Ishikawa (cell line): ENCODE measurements at regions not wholly inside any gene's neighbourhood (a gene's known extent, or its start where the extent isn't known, plus 50 kb on each side); places are given as distances from the start of the nearest gene placed in this dataset.

ENCODE experiments used
- CEBPB ChIP-seq: IDR thresholded peaks from 2 replicates; pipeline ENCODE4 v1.6.1; 2012
- CREB1 ChIP-seq: IDR thresholded peaks from 2 replicates; pipeline ENCODE4 v1.6.1; 2012; ENCODE audit warnings: low read depth
- EGR1 ChIP-seq: IDR thresholded peaks from 2 replicates; pipeline ENCODE4 v1.6.1; 2012
- EP300 ChIP-seq: IDR thresholded peaks from 2 replicates; pipeline ENCODE4 v1.6.1; 2012; ENCODE audit warnings: borderline replicate concordance
- FOXM1 ChIP-seq: IDR thresholded peaks from 2 replicates; pipeline ENCODE4 v1.6.1; 2012; ENCODE audit warnings: low read depth, borderline replicate concordance
- MAX ChIP-seq: IDR thresholded peaks from 2 replicates; pipeline ENCODE4 v1.6.1; 2012
- NFIC ChIP-seq: IDR thresholded peaks from 2 replicates; pipeline ENCODE4 v1.6.1; 2012
- RAD21 ChIP-seq: IDR thresholded peaks from 2 replicates; pipeline ENCODE4 v1.6.1; 2012; ENCODE audit warnings: low read depth
- REST ChIP-seq: IDR thresholded peaks from 2 replicates; pipeline ENCODE4 v1.6.1; 2012; ENCODE audit warnings: low read depth, mild to moderate bottlenecking
- TAF1 ChIP-seq: IDR thresholded peaks from 2 replicates; pipeline ENCODE4 v1.6.1; 2012; ENCODE audit warnings: low read depth, mild to moderate bottlenecking
- TCF12 ChIP-seq: IDR thresholded peaks from 2 replicates; pipeline ENCODE4 v1.6.1; 2012; ENCODE audit warnings: low read depth
- TEAD4 ChIP-seq: IDR thresholded peaks from 2 replicates; pipeline ENCODE4 v1.6.1; 2012
- USF1 ChIP-seq: IDR thresholded peaks from 2 replicates; pipeline ENCODE4 v1.6.1; 2012
- YY1 ChIP-seq: IDR thresholded peaks from 2 replicates; pipeline ENCODE4 v1.6.1; 2012; ENCODE audit warnings: low read depth
- ZBTB7A ChIP-seq: IDR thresholded peaks from 2 replicates; pipeline ENCODE4 v1.6.1; 2012; ENCODE audit warnings: low read depth

- TF ChIP-seq USF1: no peak
- no peak for TF ChIP-seq TCF12
- TF ChIP-seq EP300: no peak
- no peak for TF ChIP-seq RAD21
- TF ChIP-seq CEBPB: no peak
- TF ChIP-seq ZBTB7A: no peak
- no peak for TF ChIP-seq CREB1
- TF ChIP-seq MAX: no peak
- no peak for TF ChIP-seq TAF1
- no peak for TF ChIP-seq YY1
- no peak for TF ChIP-seq EGR1
- no peak for TF ChIP-seq FOXM1
- TF ChIP-seq NFIC: no peak
Observed at GRCh38 chr10:121393522-121393921, 204.7 kb downstream of the FGFR2 start.

- TF ChIP-seq RAD21 (no peak), FOXM1 (no peak), EP300 (no peak), USF1 (no peak), TAF1 (no peak)
Observed at GRCh38 chr10:121403527-121403926, 194.7 kb downstream of the FGFR2 start.

- TF ChIP-seq EP300: no peak
- TF ChIP-seq EGR1: no peak
- TF ChIP-seq TCF12: no peak
- no peak for TF ChIP-seq TAF1
- no peak for TF ChIP-seq ZBTB7A
- no peak for TF ChIP-seq USF1
- TF ChIP-seq RAD21: no peak
- no peak for TF ChIP-seq CEBPB
Observed at GRCh38 chr10:121404611-121405010, 193.6 kb downstream of the FGFR2 start.

- TF ChIP-seq ZBTB7A: no peak
- TF ChIP-seq REST: no peak
- TF ChIP-seq USF1: no peak
- TF ChIP-seq RAD21: no peak
- TF ChIP-seq TCF12: no peak
- no peak for TF ChIP-seq MAX
- TF ChIP-seq FOXM1: no peak
- no peak for TF ChIP-seq EGR1
- TF ChIP-seq YY1: no peak
- TF ChIP-seq EP300: no peak
- no peak for TF ChIP-seq CREB1
- no peak for TF ChIP-seq NFIC
- TF ChIP-seq TAF1: no peak
- no peak for TF ChIP-seq TEAD4
- no peak for TF ChIP-seq CEBPB
Observed at GRCh38 chr10:121405096-121405495, 193.1 kb downstream of the FGFR2 start.

GRCh38 chr10:121405549-121405948, 192.7 kb downstream of the FGFR2 start:
- TF ChIP-seq TCF12: no peak
- TF ChIP-seq NFIC: no peak
- TF ChIP-seq FOXM1: no peak
- no peak for TF ChIP-seq TAF1
- no peak for TF ChIP-seq MAX

- TF ChIP-seq CREB1 (no peak), EGR1 (no peak), EP300 (no peak), FOXM1 (no peak), RAD21 (no peak), CEBPB (no peak), USF1 (no peak), MAX (no peak)
Observed at GRCh38 chr10:121405953-121406352, 192.3 kb downstream of the FGFR2 start.
